HG02885 (cell line): ENCODE measurements at regions not wholly inside any gene's neighbourhood (a gene's known extent, or its start where the extent isn't known, plus 50 kb on each side); places are given as distances from the start of the nearest gene placed in this dataset.
"Not testable (repeated sequence)": the region's sequence is repeated elsewhere in the genome, so short reads cannot be mapped to it uniquely, and the experiment has no call there.

Experiments used
- ATAC-seq: cut with Tn5 transposase; IDR thresholded peaks from one replicate; pipeline ENCODE4 v1.9.1; 2021; ENCODE audit warnings: mild to moderate bottlenecking; ENCODE audit not compliant: unreplicated experiment, poor library complexity

DNA sequence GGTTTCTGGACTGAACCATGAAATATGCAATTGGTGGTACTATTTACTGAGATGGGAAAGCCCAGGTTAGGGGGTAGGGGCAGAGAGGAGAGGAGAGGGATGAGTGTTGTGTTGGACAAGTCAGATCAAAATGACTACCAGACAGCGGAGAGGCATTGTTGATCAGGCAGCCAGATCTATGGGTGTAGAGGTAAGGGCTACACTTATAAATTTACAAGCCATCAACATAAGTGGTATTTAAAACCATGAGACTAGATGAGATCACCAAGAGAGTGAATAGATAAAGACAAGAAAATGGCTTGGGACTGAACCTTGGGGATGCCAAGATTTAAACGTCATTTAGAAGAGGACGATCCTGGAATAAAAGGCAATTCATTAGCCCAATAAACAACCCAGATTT, 123.4 kb downstream of the NXPE2 start:
- ATAC-seq, result no peak

DNA sequence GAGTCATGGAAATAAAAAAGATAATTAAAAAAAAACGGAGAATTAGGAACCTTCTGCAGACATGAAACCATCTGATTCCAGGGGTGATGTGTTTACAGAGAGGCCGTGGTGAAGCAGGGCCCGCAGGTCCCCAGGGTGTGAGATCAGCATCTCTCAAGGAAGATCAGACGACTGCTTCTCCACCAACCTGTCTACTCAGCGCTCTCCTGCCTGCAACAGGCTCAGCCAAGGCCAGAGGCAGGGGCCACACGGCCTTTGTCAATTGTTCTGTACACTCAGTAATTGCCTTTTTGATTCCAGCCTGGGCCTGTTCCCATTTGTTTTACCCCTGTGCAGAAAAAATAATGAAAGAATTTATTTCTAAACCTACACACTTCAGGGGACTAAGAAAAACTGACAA, 124.6 kb downstream of the NXPE2 start:
- ATAC-seq, result no peak

DNA sequence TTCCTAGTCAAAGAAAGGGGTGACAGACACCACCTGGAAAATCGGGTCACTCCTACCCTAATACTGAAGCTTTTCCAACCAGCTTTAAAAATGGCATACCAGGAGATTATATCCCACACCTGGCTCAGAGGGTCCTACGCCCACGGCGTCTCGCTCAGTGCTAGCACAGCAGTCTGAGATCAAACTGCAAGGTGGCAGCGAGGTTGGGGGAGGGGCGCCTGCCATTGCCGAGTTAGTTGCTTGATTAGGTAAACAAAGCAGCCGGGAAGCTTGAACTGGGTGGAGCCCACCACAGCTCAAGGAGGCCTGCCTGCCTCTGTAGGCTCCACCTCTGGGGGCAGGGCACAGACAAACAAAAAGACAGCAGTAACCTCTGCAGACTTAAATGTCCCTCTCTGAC, 127.1 kb downstream of the NXPE2 start:
- not testable (repeated sequence) for ATAC-seq

DNA sequence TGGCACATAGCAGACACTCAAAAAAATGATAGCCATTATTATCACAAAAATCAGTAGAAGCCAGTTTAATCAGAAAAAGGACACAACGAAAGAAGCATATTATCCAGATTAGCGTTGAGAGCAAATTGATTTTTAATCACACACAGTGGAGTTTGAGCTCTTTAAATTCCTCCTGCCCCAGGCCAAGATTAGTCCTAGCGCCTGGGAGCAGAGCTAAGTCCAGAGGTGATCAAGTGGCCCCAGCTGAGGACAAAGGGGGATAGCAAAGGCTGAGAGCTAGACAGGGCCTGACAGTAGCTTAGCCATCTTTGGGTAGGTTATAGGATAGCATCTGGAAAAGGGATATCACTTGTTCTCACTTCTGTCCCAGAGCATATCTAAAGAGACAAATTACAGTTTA, 133.6 kb downstream of the NXPE2 start:
- ATAC-seq, result no peak

DNA sequence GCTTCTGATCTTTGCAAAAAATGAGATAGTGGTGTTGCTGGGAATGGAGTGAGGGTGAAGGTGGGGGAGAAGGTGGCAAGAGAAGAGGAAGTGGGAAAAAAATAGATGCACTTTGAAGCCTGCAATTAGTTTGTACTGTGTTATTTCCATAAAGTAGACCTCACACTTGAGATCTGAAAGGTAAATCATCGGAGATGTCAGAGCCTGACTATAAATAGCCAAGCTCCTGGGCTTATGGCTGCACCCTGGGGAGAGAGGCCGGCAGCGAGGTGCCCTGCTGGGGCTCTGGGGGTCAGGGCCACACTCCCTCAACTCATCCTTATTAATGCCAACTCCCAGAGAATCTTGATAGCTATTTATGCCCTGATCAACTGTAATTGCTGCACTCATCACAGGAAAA, 134.4 kb downstream of the NXPE2 start:
- no peak for ATAC-seq

DNA sequence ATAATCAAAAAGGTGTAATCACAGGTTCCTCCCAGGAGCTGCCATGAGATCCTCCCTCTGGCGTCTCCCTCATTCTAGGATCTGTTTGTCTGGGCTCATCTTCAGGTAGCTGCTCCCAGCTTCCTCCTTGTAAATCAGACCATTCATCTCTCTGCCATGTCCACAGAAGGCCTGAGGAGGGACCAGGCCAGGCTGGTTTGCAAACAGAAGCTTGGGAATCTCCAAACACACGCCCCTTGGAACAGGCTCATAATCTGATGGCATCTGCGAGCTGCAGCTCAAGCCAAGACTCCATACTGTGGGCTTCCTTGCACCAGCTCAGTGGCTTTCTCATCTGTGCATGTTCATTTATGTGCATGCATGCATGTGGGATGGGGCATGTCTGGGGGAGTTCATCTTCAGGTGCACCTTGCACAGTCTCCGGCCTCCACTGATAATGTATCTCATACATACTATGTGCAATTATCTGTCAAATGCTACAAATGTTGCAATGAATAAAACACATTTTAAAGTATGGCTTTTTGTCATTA, 134.9 kb downstream of the NXPE2 start:
- ATAC-seq, result no peak

DNA sequence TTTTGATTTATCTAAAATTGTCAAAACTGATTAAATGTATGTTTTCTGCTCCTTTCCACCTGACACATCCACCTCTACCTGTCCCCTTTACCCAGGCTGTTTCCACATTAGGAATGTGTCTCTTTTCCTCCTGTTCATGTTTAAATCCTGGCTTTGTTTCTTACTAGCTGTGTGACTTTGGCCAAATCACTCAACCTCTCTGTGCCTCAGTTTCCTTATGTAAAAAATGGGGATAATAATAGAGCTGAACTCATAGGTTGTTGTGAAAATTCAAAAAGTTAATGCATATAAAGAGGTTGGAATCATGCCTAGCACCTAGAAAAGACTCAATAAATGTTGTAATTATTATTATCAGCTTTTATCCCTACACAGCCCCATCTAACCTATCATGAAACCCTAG, 136.8 kb downstream of the NXPE2 start:
- ATAC-seq, result no peak

DNA sequence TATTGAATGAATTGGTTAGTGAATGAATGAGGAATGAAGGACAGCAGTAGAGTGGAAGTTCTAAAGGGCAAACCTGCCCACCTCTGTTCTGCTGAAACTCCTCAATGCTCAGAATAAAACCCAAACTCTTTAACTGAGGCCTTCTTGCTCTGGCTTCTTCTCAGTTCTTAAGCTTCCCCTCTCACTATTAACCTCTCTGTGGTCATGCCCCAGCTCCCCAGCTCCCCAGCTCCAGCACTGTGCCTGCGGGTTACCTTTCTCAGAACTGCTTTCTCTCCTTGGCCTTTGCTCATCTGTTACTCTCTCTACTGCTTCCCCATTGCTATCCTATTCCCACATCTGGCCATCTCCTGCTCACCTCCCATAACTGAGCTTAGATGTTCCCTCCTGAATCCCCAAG, 137.4 kb downstream of the NXPE2 start:
- ATAC-seq, result no peak

DNA sequence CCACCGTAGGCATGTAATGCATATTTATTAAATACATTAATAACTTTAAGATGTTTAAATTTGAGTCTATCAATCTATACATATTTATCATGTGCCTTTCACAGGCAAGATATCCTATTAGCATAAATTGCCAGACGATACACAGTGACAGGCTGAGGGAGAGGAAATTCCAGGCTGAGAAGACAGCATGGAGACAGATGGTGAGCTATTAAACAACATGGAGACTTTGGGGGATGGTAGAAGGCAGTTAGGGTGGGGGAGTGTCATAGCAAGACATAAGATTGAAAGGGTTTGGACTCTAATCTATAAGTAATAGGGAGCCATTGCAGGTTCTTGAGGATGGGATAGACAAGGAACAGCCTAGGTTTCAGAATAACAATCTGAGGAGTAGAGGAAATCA, 138.5 kb downstream of the NXPE2 start:
- no peak for ATAC-seq

DNA sequence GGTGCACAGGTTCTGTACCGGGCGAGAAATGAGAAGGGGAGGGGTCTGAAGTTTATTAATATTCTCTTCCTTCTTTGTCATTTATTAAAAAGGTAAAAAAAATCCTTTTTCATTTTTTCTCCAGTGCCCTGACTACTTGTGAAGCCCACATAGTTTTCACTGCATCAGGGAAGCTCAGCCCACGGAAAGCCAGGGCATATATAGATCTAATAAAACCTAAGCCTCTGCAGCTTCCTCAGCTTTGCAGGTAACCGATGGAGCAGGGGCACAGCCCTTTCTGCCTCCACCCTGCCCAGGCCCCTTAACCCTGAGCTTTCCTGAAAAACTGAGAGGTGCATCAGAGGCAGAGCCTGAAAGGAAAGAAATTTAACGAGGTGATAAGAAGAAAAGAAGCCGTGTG, 140.1 kb downstream of the NXPE2 start:
- no peak for ATAC-seq

DNA sequence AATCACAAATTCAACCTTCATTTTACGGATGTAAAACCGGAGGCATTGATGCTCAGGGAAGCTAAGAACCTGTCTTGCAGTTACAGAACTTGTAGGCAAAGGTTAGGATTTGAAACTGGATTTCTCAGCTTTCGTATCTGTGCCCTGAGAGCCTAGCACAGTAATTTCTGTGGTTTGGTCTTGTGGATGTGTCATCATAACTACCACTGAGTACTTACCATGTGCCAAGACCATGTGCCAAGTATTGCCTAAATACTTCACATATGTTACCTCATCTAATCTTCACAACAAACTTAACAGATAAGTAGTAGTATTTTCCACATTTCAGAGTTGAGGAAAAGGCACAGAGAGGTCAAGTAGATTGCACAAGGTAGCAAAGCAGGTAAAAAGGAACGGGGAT, 140.7 kb downstream of the NXPE2 start:
- ATAC-seq, result no peak

DNA sequence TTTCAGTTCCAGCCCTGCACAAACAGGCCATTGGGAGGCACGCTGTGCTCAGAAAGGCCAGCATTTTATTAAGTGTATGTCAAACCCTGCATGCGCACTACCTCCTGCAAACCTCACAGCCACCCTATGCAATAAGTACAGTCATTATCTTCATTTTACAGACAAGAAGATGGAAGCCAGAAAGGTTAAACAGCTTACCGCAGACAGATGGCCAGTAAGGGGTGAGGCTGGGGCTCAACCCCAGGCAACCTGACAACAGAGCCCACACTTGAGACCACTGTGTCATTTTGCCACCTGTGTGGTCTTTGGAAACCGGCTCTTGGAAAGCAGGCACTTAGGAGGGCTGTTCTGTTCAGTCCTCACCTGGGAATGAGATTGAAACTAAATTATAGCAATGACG, 142.3 kb downstream of the NXPE2 start:
- ATAC-seq, result no peak

DNA sequence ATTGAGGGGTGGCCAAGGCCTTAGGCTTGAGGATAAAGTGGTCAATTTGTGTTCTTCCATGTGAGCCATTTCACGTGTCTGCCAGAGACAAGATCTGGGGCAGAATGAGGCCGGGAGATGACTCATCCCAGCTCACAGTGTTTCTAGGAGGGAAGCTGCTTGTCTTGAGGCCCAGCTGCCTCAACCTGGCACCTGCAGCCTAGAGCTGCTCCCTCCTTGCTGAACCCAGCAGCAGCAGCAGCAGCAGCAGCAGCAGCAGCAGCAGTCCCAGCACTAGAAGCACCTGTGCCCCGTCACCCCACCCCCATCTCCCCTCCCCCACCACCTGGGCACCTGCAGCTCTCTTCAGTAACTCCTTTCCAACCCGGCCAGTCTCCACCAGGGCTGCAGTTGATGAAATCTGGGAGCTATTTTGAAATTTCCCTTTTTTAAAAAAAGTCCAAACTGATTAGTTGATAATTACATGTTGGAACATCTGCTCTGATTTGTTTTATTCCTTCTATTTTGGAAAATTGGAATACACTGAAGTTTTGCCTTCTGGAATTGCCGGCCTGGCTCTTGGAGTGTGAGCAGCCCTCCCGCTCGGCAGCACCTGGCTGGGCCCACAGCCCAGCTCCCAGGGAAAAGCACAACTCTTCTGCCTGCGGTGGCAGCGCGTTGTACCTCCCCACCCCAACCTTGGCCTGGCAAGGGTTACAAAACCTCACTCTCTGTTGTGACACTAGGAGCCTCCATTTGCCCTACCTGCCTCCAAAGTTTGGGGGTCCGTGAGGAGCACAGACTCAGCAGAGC, 143.5 kb downstream of the NXPE2 start:
- ATAC-seq, result no peak

DNA sequence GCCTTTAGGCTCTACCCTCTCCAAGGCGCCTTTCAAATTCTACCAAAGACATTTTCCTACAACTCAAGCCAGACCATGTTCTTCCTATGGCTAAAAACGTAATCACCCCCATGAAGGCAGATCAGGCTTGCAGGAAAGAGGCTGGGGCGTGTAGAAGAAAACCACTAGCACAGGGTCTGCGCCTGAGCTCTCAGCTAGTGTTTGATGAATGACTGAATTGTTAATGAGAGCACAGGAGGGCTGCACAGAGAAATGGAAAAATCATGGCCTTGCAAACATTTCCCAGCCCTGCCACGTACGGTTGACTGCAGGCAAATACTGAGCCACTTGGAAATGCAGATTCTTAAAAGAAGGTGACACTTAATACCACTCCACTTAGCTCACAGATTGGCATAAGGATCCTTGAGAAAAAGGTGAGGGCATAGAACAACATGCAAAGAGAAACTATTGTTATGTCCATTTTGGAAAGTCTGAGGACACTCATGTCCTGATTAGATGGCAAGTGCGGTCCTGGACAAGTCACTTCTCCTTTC, 148.6 kb downstream of the NXPE2 start:
- ATAC-seq, result no peak

DNA sequence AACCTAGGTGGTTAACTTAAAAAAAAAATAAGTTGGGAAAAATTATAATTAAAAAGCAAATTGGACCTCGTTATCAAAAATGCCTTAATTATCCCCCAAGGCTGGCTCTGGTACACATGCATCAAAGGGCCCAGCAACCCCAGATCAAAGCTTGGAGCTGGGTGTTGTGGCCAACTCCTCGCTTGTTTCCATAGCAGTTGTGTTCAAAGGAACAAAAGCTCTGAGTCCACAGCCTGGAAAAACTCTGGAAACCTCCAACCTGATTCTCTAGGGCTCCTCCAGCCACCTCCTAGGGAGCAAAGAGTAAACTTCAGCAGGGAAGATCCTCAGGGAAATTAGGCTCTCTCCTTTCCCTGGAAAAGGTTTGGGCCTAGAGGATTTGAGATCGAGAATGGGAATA, 149.4 kb downstream of the NXPE2 start:
- ATAC-seq, result no peak

DNA sequence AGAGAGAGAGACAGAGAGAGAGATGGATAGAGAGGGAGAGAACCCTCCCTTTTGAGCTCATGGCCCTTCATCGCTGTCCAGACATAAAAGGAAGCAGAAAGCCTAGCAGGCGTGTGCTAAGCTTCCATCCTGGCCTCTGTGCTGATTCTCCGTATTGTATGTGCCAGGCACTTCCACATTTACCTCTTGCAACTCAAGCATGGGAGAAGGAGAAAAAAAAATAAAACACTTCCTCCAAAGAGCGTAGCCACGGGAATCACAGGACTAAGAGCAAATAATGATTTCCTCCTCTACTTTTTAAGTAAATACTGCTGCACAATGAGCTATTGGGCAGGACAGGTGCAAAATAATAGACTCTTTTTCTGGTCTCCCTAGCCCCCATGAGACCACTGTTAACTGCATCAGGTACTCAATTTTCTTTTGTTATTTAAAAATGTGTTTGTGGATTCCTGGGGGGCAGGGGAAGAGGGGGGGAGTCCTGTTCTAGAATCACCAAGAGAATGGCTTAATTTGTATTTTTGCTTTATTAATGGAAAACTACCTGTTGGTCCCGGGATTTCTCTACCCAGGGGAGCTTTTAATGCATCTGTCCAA, 154.3 kb downstream of the NXPE2 start:
- no peak for ATAC-seq

DNA sequence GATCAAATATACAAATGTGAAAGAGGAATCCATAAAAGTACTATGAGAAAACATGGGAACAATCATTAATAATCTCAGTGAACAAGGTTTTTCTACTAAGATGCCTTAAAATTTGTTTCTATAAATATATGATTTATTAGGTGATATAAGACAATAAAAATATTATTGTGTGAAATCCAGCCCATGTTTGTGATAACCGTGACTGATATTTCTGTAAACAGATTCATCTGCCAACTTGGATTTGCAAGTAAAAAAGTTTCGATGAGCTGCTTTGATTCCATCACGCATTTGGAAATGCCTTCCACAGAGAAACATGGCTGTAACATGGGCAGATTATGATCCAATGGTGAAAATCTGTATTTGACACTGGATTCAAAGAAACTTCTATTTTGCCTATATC, 157.8 kb downstream of the NXPE2 start:
- no peak for ATAC-seq

DNA sequence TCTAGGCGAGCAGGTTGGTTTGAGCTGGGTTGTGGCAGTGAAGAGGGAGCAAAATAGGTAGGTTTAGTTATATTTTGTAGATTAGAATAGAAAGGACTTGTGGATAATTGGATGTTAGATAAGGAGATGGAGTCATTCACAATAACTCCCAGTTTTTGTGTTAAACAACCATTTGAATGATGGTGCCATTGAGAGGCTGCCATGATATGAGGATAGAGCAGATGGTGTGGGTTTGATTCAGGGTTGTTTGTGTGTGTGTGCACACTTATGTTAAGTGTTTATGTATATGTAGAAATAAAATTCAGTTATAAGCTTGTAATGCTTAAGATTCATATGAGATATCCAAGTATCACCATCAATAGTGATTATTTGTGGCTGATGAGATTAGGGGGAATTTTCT, 166.6 kb downstream of the NXPE2 start:
- no peak for ATAC-seq

DNA sequence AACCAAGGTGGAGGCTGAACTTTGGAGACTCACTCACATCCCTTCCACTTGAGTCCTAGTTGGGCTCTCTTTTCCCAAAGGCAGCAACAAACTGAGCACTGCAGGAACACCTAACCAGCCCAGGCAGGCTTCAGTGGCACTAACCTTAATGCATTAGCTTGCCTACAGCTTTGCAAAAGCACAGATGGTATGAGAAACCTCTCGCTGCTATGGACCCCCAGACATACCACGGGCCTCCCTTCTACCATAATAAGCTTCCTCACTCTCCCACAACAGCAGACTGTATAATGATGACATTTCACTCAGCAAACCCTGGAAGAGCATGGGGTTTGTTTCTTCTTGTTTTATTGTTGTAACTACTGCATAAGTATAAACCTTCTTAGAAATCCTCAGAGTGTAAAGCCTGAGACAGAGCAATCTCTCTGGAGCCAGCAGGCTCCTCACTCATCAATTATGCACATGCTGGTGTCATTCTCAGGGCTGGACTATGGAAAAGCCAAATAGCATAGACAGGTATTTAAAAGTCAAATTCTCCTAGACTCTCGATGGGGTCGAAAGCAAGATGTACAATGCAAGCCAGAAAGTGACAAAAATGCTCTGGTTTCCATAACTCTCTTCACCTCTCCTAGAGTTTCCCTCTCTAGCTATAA, 167.6 kb downstream of the NXPE2 start:
- no peak for ATAC-seq

DNA sequence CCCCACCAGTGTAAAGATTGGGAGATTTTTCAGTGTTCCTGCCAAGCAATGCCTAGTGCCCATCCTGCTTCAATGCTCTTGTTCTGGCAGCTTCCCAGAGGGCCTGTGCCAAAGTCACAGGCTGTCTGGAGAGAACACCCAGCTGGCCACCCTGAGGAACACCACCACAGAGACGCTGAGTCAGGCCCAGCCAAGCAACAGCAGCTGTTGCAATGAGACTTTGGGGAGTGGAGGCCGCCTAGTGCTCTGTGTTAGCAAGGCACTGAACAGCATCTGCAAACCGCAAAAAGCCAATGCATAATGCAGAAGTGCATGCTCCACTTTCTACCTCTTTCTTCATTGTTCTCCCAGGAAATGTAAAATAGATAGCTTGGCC, 168.1 kb downstream of the NXPE2 start:
- no peak for ATAC-seq

DNA sequence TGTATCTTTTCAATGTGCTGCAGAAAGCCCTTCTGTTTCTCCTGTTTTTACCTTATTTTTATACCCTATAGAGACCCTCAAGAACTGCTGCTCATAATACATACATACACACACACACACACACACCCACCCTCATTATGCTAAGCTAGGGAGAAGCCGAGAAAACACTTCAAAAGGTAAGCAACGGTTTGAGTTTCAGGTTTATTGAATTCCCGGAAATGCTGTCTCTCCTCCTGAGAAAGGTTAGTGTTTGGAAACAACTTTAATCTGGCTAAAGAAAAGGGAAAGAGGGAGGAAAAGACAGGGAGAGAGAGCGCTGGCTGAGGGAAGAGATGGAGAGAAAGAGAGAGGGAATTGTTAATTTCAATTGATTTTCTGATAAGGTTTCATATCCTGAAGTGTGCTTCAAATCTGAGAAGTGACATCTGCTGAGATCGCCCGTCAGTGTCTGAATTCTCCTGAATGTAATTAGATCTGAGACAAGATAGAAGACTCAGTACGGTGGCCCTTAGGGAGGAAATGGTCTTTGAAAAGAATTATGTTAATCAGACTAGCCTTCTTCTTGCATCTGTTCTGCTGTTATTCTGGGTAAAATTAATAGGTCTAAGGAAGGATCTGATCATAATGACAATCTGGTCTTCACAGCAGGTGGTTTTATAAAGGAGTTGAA, 169.1 kb downstream of the NXPE2 start:
- no peak for ATAC-seq
